Limb (tissue), 2 donors: ENCODE measurements at regions not wholly inside any gene's neighbourhood (a gene's known extent, or its start where the extent isn't known, plus 50 kb on each side); places are given as distances from the start of the nearest gene placed in this dataset.

Source experiments
- DNase-seq, 2 donors: peaks; one replicate each; pipeline ENCODE4 v3.0.0-alpha.2; 2016; ENCODE audit errors: extremely low spot score in 2 of 2

DNA sequence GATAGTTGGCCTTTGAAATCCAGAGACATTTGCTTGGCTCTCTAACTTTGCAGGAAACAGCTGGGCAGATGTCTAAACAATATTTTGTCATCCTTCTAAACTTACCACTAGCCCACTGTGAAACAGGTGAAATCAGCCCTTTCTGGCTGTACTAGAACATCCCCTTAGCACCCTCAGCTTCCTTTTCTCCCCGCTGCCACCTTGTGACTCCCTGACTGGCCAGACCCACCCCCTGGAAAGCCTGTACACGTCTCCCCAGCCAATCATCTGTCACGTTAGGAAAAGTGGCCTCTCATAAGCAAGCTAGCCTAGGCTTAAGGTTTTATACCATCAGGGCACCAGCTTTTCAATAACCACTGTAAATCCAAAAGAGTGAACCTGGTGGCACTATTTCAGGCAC, 88.6 kb upstream of the E2F3 start:
- no peak for DNase-seq

DNA sequence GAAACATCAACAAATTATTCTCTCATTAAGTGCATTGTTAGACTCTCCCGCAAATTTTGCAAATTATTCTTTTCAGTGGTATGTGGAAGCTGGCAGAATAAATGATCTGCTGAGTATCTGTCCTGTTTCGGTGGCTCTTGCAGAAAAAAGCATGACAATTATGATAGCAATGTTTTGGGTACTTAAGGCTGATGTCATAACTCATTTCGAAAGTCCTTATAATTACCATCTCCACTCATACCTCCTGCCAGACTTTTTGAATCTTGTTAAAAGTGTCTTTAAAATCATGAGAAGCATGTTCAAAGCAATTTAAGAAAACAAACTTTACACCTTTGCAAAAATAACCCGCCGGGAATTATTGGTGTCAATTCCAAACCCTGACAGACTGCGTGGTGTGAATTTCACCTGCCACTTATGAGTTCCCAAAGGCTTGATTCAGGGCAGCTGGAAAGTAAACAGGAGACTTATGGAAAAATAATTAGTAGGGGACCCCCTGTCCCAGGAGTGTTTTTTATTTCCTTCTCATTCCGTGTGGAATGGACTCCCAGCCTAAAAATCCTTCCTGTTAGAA, 87.6 kb upstream of the E2F3 start:
- no peak for DNase-seq

DNA sequence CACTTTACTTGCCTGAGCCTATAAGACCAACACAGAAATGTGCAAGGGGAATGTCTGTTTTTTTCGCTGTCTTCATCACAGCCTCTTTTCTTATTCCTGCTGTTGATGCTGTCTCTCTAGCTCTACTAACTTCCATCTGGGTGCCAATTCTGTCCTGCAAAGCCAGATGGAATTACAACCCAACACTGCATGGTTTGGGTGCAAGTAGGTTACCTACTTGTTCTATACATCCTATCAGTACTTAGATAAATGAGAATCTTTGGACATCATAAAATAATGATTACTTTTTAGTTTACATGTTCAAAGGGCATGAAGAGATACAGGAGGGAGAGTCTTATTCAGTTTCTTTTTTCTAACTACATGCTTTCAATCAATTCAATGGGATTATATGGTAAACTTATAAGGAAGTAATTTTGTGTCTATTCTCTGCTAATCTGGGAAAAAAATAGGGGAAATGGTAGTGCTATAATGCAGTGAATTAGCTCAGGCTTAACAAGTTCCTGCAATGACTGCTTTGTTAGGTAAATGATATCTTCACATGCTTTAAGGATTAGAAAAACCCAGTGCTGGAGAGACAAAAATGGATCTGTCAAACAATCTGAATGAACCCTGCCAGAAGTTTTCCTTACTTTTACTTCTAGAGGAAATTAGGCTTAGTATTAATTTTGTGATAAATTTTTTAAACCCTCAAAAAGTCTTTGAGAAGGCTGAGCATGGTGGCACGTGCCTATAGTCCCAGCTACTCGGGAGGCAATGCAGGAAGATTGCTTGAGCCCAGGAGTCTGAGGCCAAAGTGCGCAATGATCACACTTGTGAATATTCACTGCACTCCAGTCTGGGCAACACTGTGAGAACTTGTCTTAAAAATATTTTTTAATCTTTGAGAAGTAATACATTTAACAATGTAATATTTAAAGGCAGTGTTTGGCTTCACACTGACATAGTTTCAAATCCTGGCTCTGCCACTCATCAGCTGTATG, 86.5 kb upstream of the E2F3 start:
- no peak for DNase-seq

DNA sequence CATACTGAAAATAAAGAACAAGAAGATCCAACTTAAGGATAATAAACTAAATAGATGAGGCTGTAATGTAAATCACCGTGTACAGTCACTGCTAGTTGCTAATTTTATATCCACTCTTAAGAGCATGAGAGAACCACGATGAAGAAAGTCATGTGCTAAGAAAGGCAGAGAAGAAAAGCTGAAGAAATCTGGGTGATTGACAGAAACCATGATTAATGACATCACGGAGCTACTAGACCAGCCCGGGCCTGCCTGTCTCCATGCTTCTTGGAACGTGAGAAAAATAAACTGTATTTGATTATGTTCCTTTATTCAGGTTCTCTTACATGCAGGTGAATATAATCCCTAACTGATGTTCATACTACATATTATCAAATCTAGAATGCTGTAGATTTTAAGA, 84.2 kb upstream of the E2F3 start:
- no peak for DNase-seq

DNA sequence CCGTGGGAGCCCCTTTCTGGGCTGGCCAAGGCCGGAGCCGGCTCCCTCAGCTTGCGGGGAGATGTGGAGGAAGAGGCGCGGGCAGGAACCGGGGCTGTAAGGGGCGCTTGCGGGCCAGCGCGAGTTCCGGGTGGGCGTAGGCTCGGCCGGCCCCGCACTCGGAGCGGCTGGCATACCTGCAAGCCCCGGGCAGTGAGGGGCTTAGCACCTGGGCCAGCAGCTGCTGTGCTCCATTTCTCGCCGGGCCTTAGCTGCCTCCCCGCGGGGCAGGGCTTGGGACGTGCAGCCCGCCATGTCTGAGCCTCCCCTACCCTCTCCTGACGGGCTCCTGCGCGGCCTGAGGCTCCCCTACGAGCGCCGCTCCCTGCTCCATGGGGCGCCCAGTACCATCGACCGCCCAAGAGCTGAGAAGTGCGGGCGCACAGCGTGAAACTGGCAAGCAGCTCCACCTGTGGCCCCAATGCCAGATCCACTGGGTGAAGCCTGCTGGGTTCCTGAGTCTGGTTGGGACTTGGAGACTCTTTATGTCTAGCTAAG, 82.8 kb upstream of the E2F3 start:
- no peak for DNase-seq

DNA sequence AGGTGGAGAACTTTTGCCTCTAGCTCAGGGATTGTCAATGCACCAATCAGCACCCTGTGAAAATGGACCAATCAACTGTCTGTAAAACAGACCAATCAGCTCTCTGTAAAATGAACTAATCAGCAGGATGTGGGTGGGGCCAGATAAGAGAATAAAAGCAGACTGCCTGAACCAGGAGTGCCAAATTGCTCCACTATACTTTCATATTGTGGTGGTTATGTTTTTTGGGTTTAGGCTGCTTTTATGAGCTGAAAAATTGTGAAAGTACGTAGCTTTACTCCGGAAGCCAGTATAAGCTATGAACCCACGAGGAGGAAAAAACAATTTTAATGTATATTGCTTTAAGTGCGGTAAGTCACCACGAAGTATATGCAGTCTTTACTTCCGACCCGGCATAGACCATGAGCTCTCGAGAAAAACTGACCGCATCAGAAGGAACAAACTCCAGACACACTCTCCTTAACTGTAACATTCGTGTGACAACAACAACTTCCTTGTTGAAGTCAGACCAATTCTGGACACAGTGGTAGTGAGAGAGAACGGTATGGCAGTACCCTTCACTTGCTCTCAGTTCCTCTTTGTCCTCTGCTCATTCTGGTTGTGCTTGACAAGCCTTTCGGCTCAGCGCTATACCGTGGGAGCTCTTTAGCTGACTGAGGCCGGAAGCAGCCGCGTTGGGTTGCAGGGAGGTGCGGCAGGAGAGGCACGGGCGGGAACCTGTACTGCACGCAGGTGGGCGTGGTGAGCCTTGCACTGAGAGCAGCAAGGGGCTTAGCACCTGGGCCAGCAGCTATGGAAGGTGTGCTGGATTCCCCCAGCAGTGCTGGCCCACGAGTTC, 81.9 kb upstream of the E2F3 start:
- DNase-seq: no peak

DNA sequence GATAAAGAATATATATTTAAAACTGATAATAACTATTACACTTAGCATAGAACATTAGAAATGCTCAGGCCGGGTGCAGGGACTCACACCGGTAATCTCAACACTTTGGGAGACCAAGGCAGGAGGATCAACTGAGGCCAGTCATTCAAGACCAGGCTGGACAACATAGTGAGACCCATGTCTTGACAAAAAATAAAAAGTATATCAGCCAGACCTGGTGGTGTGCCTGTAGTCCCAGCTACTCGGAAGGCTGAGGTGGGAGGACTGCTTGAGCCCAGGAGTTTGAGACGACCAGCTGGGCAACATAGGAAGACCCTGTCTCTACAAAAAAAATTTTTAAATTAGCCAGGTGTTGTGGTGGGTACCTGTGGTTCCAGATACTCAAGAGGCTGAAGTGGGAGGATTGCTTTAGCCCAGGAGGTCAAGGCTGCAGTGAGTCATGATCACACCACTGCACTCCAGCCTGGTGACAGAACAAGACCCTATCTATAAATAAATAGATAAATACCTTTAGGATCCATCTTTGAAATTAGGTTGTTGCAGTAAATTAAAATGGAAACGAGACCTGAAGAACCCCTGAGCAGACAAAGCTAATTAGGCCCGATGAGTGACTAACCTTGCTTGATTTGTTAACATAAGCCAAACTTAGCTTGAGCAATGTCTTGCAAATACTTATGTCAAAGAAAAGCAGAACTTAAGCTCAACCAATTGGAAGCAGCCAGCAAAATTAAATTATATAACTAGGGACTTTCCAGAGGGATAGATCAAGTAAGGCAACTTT, 75.8 kb upstream of the E2F3 start:
- no peak for DNase-seq

DNA sequence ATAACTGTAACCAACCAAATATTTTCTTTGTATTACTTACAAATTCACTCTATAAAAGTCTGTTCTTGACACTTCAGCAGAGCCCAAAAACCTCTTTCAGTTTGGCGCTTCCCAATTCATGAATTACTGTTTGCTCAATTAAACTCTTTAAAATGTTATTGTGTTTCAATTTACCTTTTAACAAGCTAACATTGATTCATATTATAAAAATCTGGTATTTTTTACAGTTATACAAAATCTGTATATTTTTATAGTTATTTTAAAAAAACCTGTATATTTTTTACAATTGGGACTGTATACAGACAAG, 75.3 kb upstream of the E2F3 start:
- DNase-seq: no peak

DNA sequence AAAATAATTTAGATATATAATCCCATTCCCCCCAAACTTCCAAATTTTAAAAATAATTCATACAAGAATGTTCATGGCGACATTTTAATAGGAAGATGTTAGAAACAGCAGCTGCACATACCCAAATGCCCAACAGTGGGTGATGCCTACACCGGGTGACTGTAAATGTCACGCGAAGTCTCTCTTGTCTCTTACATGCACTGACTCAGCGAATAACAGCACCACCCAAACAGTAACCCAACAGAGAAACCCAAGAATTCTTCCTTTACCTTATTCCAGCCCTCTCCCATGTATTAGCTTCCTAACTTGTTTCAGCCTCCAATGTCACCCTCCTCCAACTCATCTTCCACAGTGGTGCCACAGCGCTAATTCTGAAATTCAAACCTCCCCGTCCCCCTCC, 74.5 kb upstream of the E2F3 start:
- no peak for DNase-seq

DNA sequence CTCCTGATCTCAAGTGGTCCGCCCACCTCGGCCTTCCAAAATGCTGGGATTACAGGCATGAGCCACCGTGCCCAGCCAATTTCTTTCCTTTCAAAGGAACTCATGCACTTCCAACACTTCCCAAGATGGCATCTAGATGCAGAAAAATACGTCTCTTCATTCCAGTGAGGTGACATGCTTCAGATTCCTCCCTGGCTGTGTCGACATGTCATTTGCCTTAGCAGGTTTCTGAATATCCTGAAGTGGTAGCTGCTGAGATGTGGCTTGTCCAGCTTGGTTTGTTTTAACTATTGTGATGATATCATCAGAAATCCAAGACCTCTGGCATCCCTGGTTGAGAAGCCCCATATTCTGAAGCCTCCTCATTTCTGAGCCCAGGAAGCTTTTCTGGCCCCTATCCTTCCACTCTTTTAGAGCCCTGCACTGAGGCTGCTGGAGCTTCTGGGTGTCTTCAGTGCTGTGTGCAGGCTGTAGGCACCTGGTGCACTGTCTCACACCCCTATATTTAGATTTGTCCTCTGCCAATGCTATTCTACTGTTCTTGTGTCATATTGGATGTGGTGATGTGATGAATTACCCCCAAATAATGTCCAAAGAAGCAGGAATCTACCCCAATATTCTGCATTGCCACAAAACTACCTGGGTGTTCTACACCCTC, 73.3 kb upstream of the E2F3 start:
- no peak for DNase-seq

DNA sequence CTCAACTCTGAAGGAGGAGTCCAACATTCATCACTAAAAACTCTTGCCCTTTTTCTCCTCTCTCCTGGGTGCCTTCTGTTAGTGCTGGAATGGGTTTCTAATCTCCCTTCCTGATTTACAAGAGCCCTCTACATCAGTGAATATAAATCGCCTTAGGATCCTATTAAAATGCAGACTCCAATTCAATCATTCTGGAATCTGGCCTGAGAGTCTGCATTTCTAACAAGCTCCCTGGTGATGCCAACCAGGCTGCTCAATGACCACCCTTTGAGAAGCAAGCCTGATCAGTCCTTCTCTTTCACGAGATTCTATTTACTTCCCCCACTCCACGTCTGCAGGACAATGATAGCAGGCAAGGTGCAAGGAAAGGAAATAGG, 72.8 kb upstream of the E2F3 start:
- DNase-seq: no peak

DNA sequence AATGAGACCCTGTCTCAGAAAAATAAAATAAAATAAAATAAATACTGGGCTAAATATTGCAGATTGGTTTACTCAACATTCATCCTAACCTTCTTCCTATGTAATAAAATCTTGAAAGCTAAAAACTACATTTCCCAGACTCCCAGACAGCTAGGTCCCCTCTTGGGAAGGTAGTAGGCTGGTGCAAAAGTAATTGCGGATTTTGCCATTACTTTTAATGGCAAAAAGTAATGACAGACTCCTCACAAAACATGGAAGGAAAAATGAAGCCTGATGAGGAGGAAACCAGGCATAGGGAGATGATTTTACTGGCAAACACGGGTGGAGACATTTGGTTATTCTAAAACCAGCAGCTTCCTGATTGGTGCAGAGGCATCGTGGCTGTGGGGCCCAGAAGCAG, 70.6 kb upstream of the E2F3 start:
- DNase-seq: no peak

DNA sequence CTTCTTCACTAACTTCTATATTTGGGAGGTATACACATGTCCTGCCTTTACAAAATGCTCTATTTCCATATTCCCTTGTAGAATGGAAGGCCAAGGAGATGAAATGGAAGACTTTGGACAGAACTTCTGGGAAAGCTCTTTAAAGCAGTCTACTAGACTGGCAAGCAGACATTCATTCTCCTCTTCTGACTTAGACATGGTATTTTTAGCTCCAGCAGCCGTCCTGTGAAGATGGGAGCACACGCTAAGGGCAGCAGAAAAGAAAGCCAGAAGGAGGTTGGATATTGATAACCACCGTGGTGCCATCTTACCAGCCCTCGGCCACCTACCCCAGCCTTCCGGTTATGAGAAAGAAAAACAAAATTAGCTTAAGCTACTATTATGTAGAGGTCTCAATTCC, 70.1 kb upstream of the E2F3 start:
- DNase-seq: no peak

DNA sequence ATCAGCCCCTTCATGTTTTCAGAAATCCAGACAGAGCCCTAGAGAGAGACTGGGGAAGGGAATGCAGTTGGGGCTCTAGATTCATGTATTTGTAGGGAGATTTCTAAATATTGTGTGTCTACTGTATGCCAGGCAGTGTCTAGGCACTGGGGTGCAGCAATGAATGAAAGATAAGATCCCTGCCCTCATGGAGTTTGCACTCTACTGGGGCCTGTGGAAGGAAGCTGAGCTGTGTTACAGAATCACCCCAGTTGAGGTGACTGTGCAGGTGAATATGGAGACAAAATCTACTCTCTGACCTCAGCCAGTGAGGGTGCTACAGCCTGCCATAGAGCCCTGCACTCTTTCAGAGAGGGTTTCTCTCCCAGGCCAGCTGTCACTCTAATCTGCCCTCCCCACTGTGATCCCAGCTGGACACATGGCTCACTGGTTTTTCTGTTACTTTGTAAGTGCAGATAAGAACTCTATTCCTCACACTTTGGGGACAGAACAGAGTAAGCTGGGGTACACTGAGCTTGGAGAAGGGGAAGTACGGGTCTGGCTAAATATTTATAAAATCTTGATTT, 69.2 kb upstream of the E2F3 start:
- no peak for DNase-seq

DNA sequence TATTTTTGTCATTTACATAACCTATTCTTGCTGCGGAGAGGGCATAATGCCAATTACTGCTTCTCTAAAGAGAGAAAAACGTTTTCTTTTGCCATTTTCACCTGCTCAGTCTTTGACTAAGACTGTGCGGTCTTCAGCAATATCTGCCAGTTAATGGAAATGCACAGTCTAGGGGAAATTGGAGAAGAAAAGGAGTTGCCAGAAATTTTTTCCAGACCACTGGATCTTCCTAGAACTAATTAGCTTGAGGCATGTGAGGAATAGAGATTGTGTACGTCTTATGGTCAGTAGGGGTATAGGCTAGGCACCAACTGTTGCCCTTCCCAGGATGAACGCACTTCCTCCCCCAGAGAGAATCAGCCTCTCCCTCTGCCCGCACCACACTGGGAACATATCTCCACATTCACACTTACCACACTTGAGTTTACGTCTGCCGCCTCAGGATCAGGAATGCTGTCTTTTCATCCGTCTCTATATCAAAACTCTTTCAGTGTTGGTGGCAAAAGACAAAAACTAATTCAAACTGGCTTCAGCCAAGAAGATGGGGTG, 67.9 kb upstream of the E2F3 start:
- DNase-seq: no peak

DNA sequence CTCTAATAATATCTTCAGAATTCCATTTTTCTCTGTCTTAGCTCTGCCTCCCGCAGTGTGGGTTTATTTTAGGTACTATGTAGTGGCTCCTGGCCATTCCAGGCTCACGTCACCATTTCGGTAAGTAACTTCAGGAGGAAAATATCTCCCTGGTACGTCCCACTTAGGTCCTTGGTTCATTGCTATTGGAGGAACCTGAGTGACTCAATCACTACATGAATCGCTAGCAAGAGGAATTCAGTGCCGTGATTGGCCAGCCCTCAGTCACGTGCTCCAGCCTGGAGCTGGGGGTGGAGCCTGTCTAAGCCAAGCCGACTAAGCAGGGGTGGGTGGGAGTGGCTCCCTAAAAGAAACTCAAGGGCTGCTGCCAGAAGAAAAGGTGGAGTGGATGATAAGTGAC, 67.3 kb upstream of the E2F3 start:
- DNase-seq: no peak

DNA sequence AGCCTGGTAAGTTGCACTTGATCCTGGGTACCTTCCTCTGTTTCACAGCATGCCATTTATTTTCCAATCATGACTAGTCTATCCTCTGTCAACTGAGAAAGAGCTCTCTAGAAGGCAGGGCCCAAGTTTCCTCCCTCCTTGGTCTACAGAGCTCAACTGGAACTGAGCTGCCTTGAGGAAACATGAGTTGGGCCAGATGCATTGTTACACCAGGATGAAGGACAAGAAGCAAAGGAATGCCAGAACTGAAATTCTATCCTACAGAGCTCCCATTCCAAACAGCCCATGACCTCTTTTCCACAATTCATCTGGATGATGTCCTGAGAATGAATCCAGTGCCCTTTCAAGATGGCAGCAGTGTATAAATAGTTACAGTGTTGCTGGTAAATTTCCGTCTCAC, 66.7 kb upstream of the E2F3 start:
- no peak for DNase-seq

DNA sequence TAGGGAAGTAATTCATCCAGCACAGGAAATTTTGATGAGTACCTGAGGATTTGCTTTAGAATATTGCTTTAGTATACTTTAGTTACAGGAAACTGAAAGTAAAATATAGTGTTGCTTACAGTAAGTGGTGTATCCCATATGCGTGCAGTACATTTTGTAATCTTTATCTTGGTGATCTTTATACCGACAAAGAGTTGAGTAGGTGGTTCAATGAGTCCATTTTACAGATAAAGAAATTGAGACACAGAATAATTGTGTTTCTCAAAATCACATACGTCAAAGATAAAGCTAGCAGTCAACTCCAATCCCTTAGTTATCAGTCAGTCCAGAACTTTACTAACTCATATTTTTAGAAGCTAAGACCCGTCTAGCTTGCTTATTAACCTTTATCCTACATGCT, 65.8 kb upstream of the E2F3 start:
- no peak for DNase-seq

DNA sequence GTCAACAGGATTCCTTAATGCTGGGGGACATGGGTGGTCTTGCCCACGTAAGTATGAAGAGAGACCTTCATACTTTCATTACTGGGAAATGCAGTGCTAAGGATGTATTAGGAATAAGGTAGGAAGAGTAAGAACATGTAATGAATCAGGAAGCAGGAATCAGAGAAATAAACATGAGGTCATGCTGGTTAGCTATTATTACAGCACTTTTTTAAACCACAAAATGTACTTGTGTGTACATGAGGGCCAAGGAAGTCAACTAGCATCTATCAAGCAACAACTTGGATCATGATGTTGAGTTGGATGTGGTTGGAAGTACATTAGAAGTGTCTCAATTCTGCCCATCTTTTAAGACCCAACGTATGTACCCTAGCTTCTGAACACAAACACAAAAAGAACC, 63.5 kb upstream of the E2F3 start:
- no peak for DNase-seq
